Testis (tissue), 2 donors: ENCODE measurements at regions not wholly inside any gene's neighbourhood (a gene's known extent, or its start where the extent isn't known, plus 50 kb on each side); places are given as distances from the start of the nearest gene placed in this dataset.

Experiments used
- DNase-seq: peaks from one replicate; pipeline ENCODE4 v3.0.0-alpha.2; 2019
- H3K27ac ChIP-seq, 2 donors: fragments of 200-600 bp; sonication (generic); one replicate each; pipeline ENCODE4 v1.5.1; 2019
- H3K27me3 ChIP-seq: fragments of 200-600 bp; sonication (generic); one replicate; pipeline ENCODE4 v1.5.1; 2019
- H3K36me3 ChIP-seq: fragments of 200-600 bp; sonication (generic); one replicate; pipeline ENCODE4 v1.5.1; 2017; ENCODE audit warnings: low read depth; ENCODE audit errors: missing control alignments
- H3K4me1 ChIP-seq: fragments of 200-600 bp; sonication (generic); one replicate; pipeline ENCODE4 v1.5.1; 2019
- H3K4me3 ChIP-seq, 2 donors: fragments of 200-600 bp; sonication (generic); one replicate each; pipeline ENCODE4 v1.5.1; 2017 to 2019
- H3K9me3 ChIP-seq: fragments of 200-600 bp; sonication (generic); one replicate; pipeline ENCODE4 v1.5.1; 2017
- CTCF ChIP-seq, 3 experiments: fragments of 450-650 bp in 2 of 3; fragments of 200-600 bp in 1 of 3; sonication (generic) in 1 of 3; IDR thresholded peaks; one replicate each; pipeline ENCODE4 v1.5.1; 2016 to 2019; ENCODE audit warnings: antibody characterized with exemption in 3 of 3, mild to moderate bottlenecking in 2 of 3, moderate library complexity in 1 of 3
- POLR2A ChIP-seq: fragments of 450-650 bp; IDR thresholded peaks from one replicate; pipeline ENCODE4 v1.6.1; 2017; ENCODE audit warnings: antibody characterized with exemption, mild to moderate bottlenecking, moderate library complexity
- WGBS, 2 donors: methylation state at CpG; one replicate each; pipeline ENCODE4 v1.1.5; 2018; 5-methylcytosine and 5-hydroxymethylcytosine counted together
- intact Hi-C: fragments of 100-400 bp; cut with DNase I; formaldehyde crosslinking; loops from one replicate; pipeline ENCODE4 v1.15.1; 2023; ENCODE audit warnings: low total_unique reads

- H3K4me1 ChIP-seq: no peaks in the 10 kb centered on the region
- no peak for DNase-seq
- no peak overlapping the region for H3K4me3 ChIP-seq
- no peaks in the 10 kb centered on the region for H3K36me3 ChIP-seq
- no peaks in the 10 kb centered on the region for H3K27me3 ChIP-seq
- WGBS, 2 donors: 43 to 52% methylated on average over 1 of the region's 1 CpG
- TF ChIP-seq POLR2A: no peak
- no peak for TF ChIP-seq CTCF (IDR thresholded peaks at IDR 0.05)
- no peak overlapping the region for H3K27ac ChIP-seq
- no peaks in the 10 kb centered on the region for H3K9me3 ChIP-seq
- intact Hi-C loops: no loop called here
These were observed 454.3 kb downstream of the BTBD3 start for GRCh38 chr20:12371990-12372389.

GRCh38 chr20:12372557-12372956 is 454.9 kb downstream of the BTBD3 start:
- no peaks in the 10 kb centered on the region for H3K4me1 ChIP-seq
- 84 to 89% methylated on average over 1 of the region's 1 CpG for WGBS, 2 donors
- no peak overlapping the region for H3K27ac ChIP-seq
- H3K4me3 ChIP-seq: no peak overlapping the region
- no peak for TF ChIP-seq POLR2A
- no peak for TF ChIP-seq CTCF (IDR thresholded peaks at IDR 0.05)
- H3K36me3 ChIP-seq: no peaks in the 10 kb centered on the region
- DNase-seq: no peak
- no peaks in the 10 kb centered on the region for H3K27me3 ChIP-seq
- no peaks in the 10 kb centered on the region for H3K9me3 ChIP-seq
- intact Hi-C loops: no loop called here

- Histone ChIP-seq H3K4me3 (no peak overlapping the region), H3K4me1 (no peaks in the 10 kb centered on the region), H3K36me3 (no peaks in the 10 kb centered on the region), H3K27ac (no peak overlapping the region), H3K27me3 (no peaks in the 10 kb centered on the region), H3K9me3 (no peaks in the 10 kb centered on the region)
- DNase-seq: no peak
- TF ChIP-seq POLR2A: no peak
- no peak for TF ChIP-seq CTCF (IDR thresholded peaks at IDR 0.05)
- intact Hi-C loops: no loop called here
These were observed 458.3 kb downstream of the BTBD3 start for GRCh38 chr20:12375967-12376366.

GRCh38 chr20:12383821-12384220 is 466.1 kb downstream of the BTBD3 start:
- Histone ChIP-seq H3K36me3 (no peaks in the 10 kb centered on the region), H3K4me1 (no peaks in the 10 kb centered on the region), H3K9me3 (no peaks in the 10 kb centered on the region), H3K27me3 (no peaks in the 10 kb centered on the region), H3K4me3 (no peak overlapping the region), H3K27ac (peak overlapping the region in 1 of 2 donors; percentile 21)
- no peak for TF ChIP-seq POLR2A
- TF ChIP-seq CTCF (IDR thresholded peaks at IDR 0.05): no peak
- intact Hi-C loops: no loop called here
- DNase-seq: no peak
- WGBS, 2 donors: 22 to 36% methylated on average over 1 of the region's 1 CpG

GRCh38 chr20:12386821-12387220 is 469.1 kb downstream of the BTBD3 start:
- TF ChIP-seq POLR2A (no peak), CTCF (IDR thresholded peaks at IDR 0.05) (no peak)
- Histone ChIP-seq H3K27me3 (no peaks in the 10 kb centered on the region), H3K27ac (no peak overlapping the region), H3K4me3 (no peak overlapping the region), H3K4me1 (no peaks in the 10 kb centered on the region), H3K9me3 (no peaks in the 10 kb centered on the region), H3K36me3 (no peaks in the 10 kb centered on the region)
- WGBS, 2 donors: 78 to 83% methylated on average over 3 of the region's 3 CpGs
- no peak for DNase-seq
- intact Hi-C loops: no loop called here
